Keratinocyte (primary cell): ENCODE measurements at regions not wholly inside any gene's neighbourhood (a gene's known extent, or its start where the extent isn't known, plus 50 kb on each side); places are given as distances from the start of the nearest gene placed in this dataset.

Experiments used
- DNase-seq: peaks from one replicate; pipeline ENCODE4 v3.0.0-alpha.2; 2011; ENCODE audit warnings: low read depth, missing footprints, low spot score
- FAIRE-seq: peaks from 2 replicates; lab custom pipeline; 2011; peaks lifted over from hg19 to GRCh38; lab: Jason Lieb, UNC
- H2AFZ ChIP-seq: 2 replicates; pipeline ENCODE4 v1.6.0; 2012; ENCODE audit warnings: low read length, control low read depth, inconsistent platforms; ENCODE audit not compliant: control insufficient read depth
- H3K27ac ChIP-seq: 2 replicates; pipeline ENCODE4 v1.5.1; 2011; ENCODE audit warnings: low read length; ENCODE audit not compliant: control insufficient read depth, insufficient read depth
- H3K27me3 ChIP-seq: 3 replicates; pipeline ENCODE4 v1.6.0; 2011; ENCODE audit warnings: low read length; ENCODE audit not compliant: control insufficient read depth, insufficient read depth; ENCODE audit errors: extremely low read depth
- H3K36me3 ChIP-seq, 2 experiments: 2 replicates in 1 of 2; 3 replicates in 1 of 2; pipeline ENCODE4 v1.5.1; 2011; ENCODE audit warnings: low read length in 2 of 2, mild to moderate bottlenecking in 1 of 2; ENCODE audit not compliant: control insufficient read depth in 2 of 2, insufficient read depth in 2 of 2; ENCODE audit errors: extremely low read depth in 1 of 2
- H3K4me1 ChIP-seq: 3 replicates; pipeline ENCODE4 v1.5.1; 2011; ENCODE audit warnings: low read length; ENCODE audit not compliant: control insufficient read depth, insufficient read depth; ENCODE audit errors: extremely low read depth
- H3K4me2 ChIP-seq: 3 replicates; pipeline ENCODE4 v1.6.0; 2011; ENCODE audit warnings: low read depth, low read length; ENCODE audit not compliant: control insufficient read depth, insufficient read depth; ENCODE audit errors: extremely low read depth
- H3K4me3 ChIP-seq, 3 experiments: fragments of 200-600 bp in 1 of 3; sonication (generic) in 1 of 3; 2 replicates in 2 of 3; 3 replicates in 1 of 3; pipeline ENCODE4 v1.5.1; 2011 to 2016; ENCODE audit warnings: low read length in 3 of 3, mild to moderate bottlenecking in 3 of 3, control low read depth in 2 of 3, inconsistent platforms in 1 of 3, low read depth in 1 of 3, mixed read lengths in 1 of 3, mixed run types in 1 of 3, moderate library complexity in 1 of 3; ENCODE audit not compliant: control insufficient read depth in 2 of 3, insufficient read depth in 2 of 3; ENCODE audit errors: extremely low read depth in 1 of 3
- H3K79me2 ChIP-seq: 2 replicates; pipeline ENCODE4 v1.6.0; 2012; ENCODE audit warnings: low read length; ENCODE audit not compliant: control insufficient read depth, insufficient read depth
- H3K9ac ChIP-seq: 3 replicates; pipeline ENCODE4 v1.6.0; 2011; ENCODE audit warnings: low read length; ENCODE audit not compliant: control insufficient read depth, insufficient read depth; ENCODE audit errors: extremely low read depth
- H3K9me1 ChIP-seq: 3 replicates; pipeline ENCODE4 v1.6.0; 2011; ENCODE audit warnings: low read length; ENCODE audit not compliant: control insufficient read depth, insufficient read depth; ENCODE audit errors: extremely low read depth
- H3K9me3 ChIP-seq: 2 replicates; pipeline ENCODE4 v1.5.1; 2012; ENCODE audit warnings: low read depth, low read length; ENCODE audit not compliant: control insufficient read depth
- H4K20me1 ChIP-seq: 3 replicates; pipeline ENCODE4 v1.6.0; 2011; ENCODE audit warnings: low read length; ENCODE audit not compliant: control insufficient read depth, insufficient read depth; ENCODE audit errors: extremely low read depth
- EZH2 ChIP-seq: IDR thresholded peaks from one replicate; pipeline ENCODE4 v1.6.1; 2012; ENCODE audit warnings: inconsistent platforms, mild to moderate bottlenecking, low read length, moderate library complexity
- dilution Hi-C: fragments of 300-500 bp; cut with MboI; formaldehyde crosslinking; loops from one replicate; pipeline ENCODE4 v1.7.0; 2020; ENCODE audit warnings: low sequenced_read_pairs; ENCODE audit not compliant: extremely low pct_ligation_motif_present
- TF ChIP-seq, protein P1 (sequence below), 3 experiments: IDR thresholded peaks in 1 of 3; conservative IDR thresholded peaks in 1 of 3; optimal IDR thresholded peaks in 1 of 3; 2 replicates in 2 of 3; 3 replicates in 1 of 3; pipeline versions ENCODE3 to v1.5.1; 2011; ENCODE audit warnings: low read length in 3 of 3, mild to moderate bottlenecking in 3 of 3, moderate library complexity in 2 of 3, control low read depth in 1 of 3, inconsistent platforms in 1 of 3; ENCODE audit not compliant: insufficient read depth in 2 of 3; ENCODE audit errors: extremely low read depth in 1 of 3

DNA sequence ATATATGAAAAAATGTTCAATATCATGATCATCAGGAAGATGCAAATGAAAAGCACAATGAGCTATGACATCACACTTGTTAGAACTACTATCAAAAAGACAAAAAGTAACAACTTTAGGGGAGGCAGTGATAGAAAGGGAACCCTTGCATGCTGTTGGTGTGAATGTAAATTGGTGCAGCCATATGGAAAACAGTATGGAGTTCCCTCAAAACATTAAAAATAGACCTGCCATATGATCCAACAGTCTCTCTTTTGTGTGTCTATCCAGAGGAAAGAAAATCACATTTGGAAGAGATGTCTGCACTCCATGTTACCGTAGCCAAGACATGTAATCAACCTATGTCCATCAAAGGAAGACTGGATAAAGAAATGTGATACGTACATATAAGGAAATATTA is 92.3 kb upstream of the ALKAL2 start:
- no peak overlapping the region for H3K4me2 ChIP-seq
- dilution Hi-C loops, result no loop called here
- no peak for FAIRE-seq

DNA sequence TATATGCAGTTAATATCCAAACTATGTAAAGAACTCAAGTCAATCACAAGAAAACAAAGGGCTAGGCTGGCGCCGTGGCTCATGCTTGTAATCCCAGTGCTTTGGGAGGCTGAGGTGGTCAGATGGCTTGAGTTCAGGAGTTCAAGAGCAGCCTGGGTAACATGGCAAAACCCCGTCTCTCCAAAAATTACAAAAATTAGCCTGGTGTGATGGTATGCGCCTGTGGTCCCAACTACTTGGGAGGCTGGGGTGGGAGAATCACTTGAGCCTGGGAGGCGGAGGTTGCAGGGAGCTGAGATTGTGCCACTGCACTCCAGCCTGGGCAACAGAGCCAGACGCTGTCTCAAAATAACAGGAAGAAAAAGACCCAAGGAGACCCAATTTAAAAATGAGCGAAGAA is 91.9 kb upstream of the ALKAL2 start:
- H3K9me3 ChIP-seq, result no peaks in the 10 kb centered on the region
- H3K9me1 ChIP-seq, result no peaks in the 10 kb centered on the region
- H4K20me1 ChIP-seq, result no peaks in the 10 kb centered on the region
- H3K4me3 ChIP-seq, result no peak overlapping the region
- FAIRE-seq (no peak), DNase-seq (no peak)
- no peak overlapping the region for H3K4me2 ChIP-seq
- no peak overlapping the region for H3K27ac ChIP-seq
- H3K27me3 ChIP-seq, result no peaks in the 10 kb centered on the region
- H3K4me1 ChIP-seq, result peaks cover 6% of the 10 kb centered on the region
- dilution Hi-C loops, result no loop called here
- no peak overlapping the region for H2AFZ ChIP-seq
- H3K79me2 ChIP-seq, result no peaks in the 10 kb centered on the region
- no peak for TF ChIP-seq EZH2
- TF ChIP-seq, protein P1, sequence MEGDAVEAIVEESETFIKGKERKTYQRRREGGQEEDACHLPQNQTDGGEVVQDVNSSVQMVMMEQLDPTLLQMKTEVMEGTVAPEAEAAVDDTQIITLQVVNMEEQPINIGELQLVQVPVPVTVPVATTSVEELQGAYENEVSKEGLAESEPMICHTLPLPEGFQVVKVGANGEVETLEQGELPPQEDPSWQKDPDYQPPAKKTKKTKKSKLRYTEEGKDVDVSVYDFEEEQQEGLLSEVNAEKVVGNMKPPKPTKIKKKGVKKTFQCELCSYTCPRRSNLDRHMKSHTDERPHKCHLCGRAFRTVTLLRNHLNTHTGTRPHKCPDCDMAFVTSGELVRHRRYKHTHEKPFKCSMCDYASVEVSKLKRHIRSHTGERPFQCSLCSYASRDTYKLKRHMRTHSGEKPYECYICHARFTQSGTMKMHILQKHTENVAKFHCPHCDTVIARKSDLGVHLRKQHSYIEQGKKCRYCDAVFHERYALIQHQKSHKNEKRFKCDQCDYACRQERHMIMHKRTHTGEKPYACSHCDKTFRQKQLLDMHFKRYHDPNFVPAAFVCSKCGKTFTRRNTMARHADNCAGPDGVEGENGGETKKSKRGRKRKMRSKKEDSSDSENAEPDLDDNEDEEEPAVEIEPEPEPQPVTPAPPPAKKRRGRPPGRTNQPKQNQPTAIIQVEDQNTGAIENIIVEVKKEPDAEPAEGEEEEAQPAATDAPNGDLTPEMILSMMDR (optimal IDR thresholded peaks at IDR 0.05 in 1 of 3, IDR thresholded peaks at IDR 0.05 in 1 of 3, conservative IDR thresholded peaks at IDR 0.05 in 1 of 3; ENCODE audit: extremely low read depth in 1 of 3, insufficient read depth in 2 of 3, low read length in 3 of 3), result no peak
- H3K36me3 ChIP-seq, result no peaks in the 10 kb centered on the region
- no peak overlapping the region for H3K9ac ChIP-seq

More for the DNA sequence above, 92.3 kb upstream of the ALKAL2 start:
- Histone ChIP-seq H3K4me3 (no peak overlapping the region), H2AFZ (no peak overlapping the region), H3K27ac (no peak overlapping the region), H3K4me1 (peaks cover 6% of the 10 kb centered on the region), H3K27me3 (no peaks in the 10 kb centered on the region), H3K79me2 (no peaks in the 10 kb centered on the region), H3K9me3 (no peaks in the 10 kb centered on the region), H3K9me1 (no peaks in the 10 kb centered on the region), H4K20me1 (no peaks in the 10 kb centered on the region), H3K9ac (no peak overlapping the region), H3K36me3 (no peaks in the 10 kb centered on the region)
- no peak for DNase-seq
- no peak for TF ChIP-seq EZH2
- TF ChIP-seq, protein P1 (optimal IDR thresholded peaks at IDR 0.05 in 1 of 3, IDR thresholded peaks at IDR 0.05 in 1 of 3, conservative IDR thresholded peaks at IDR 0.05 in 1 of 3; ENCODE audit: extremely low read depth in 1 of 3, insufficient read depth in 2 of 3, low read length in 3 of 3), result no peak
